ENCODE measurements at regions not wholly inside any gene's neighbourhood (a gene's known extent, or its start where the extent isn't known, plus 50 kb on each side); places are given as distances from the start of the nearest gene placed in this dataset.

DNA sequence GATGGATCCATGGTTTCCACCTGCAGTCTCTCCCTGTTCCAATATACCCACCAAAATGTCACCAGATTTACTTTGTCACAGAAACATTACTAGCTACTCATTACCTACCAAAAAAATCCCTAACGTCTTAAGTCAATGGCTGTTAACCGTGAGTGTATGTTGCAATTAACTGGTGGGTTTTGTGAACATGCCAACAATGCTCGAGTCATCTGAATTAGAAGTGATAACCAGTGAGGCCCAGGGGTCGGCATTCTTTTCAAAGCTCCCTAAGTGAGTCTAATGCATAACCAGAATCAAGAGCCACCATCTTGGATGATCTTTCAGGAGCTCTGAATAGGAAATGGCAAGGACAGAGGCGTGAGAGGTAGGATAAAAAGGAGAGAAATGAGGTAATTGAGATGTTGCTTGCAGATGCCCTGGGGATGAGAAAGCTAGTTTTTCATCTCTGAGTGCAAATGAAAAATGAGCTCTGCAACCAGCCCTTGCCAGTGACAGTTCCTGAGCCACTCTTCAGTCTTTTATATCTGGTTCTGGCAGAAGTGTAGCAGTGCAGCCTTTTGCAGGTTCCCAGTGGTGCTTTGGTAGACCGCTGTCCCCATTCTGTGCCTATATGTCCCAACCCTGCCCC, 130.0 kb upstream of the RND3 start:
- TF ChIP-seq POLR2A (IDR thresholded peaks at IDR 0.05) (no peak), EP300 (IDR thresholded peaks at IDR 0.05) (no peak)
- TF ChIP-seq, protein P1, sequence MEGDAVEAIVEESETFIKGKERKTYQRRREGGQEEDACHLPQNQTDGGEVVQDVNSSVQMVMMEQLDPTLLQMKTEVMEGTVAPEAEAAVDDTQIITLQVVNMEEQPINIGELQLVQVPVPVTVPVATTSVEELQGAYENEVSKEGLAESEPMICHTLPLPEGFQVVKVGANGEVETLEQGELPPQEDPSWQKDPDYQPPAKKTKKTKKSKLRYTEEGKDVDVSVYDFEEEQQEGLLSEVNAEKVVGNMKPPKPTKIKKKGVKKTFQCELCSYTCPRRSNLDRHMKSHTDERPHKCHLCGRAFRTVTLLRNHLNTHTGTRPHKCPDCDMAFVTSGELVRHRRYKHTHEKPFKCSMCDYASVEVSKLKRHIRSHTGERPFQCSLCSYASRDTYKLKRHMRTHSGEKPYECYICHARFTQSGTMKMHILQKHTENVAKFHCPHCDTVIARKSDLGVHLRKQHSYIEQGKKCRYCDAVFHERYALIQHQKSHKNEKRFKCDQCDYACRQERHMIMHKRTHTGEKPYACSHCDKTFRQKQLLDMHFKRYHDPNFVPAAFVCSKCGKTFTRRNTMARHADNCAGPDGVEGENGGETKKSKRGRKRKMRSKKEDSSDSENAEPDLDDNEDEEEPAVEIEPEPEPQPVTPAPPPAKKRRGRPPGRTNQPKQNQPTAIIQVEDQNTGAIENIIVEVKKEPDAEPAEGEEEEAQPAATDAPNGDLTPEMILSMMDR (IDR thresholded peaks at IDR 0.05), result no peak

Measured in gastroesophageal sphincter (tissue), 3 donors.